ENCODE measurements at regions not wholly inside any gene's neighbourhood (a gene's known extent, or its start where the extent isn't known, plus 50 kb on each side); places are given as distances from the start of the nearest gene placed in this dataset.

- H3K4me3 Mint-ChIP-seq (ENCODE audit: unreplicated experiment) = no peak overlapping the region
- no peak overlapping the region for H3K27ac Mint-ChIP-seq (ENCODE audit: unreplicated experiment)
- no peak for DNase-seq
- no peak for TF ChIP-seq CTCF (IDR thresholded peaks at IDR 0.05; ENCODE audit: partially characterized antibody, unreplicated experiment)
- H3K9me3 Mint-ChIP-seq (ENCODE audit: unreplicated experiment) = peaks cover 3% of the 10 kb centered on the region
- H3K4me1 Mint-ChIP-seq (ENCODE audit: low read depth, unreplicated experiment) = no peaks in the 10 kb centered on the region
- peaks cover 25% of the 10 kb centered on the region for H3K36me3 Mint-ChIP-seq (ENCODE audit: unreplicated experiment)
- no peaks in the 10 kb centered on the region for H3K27me3 Mint-ChIP-seq (ENCODE audit: unreplicated experiment)
Measured at GRCh38 chr2:129262934-129263333, 716.5 kb upstream of the RAB6C start.

GRCh38 chr2:129263939-129264338, 715.5 kb upstream of the RAB6C start:
- no peak for DNase-seq
- Mint-ChIP-seq H3K9me3 (ENCODE audit: unreplicated experiment) (no peaks in the 10 kb centered on the region), H3K4me1 (ENCODE audit: low read depth, unreplicated experiment) (no peaks in the 10 kb centered on the region), H3K36me3 (ENCODE audit: unreplicated experiment) (peaks cover 24% of the 10 kb centered on the region), H3K27me3 (ENCODE audit: unreplicated experiment) (no peaks in the 10 kb centered on the region), H3K4me3 (ENCODE audit: unreplicated experiment) (no peak overlapping the region), H3K27ac (ENCODE audit: unreplicated experiment) (no peak overlapping the region)
- no peak for TF ChIP-seq CTCF (IDR thresholded peaks at IDR 0.05; ENCODE audit: partially characterized antibody, unreplicated experiment)

GRCh38 chr2:129267559-129267958, 711.9 kb upstream of the RAB6C start:
- DNase-seq = no peak
- Mint-ChIP-seq H3K27me3 (ENCODE audit: unreplicated experiment) (no peaks in the 10 kb centered on the region), H3K36me3 (ENCODE audit: unreplicated experiment) (peaks cover 29% of the 10 kb centered on the region), H3K4me3 (ENCODE audit: unreplicated experiment) (no peak overlapping the region), H3K9me3 (ENCODE audit: unreplicated experiment) (peaks cover 2% of the 10 kb centered on the region), H3K4me1 (ENCODE audit: low read depth, unreplicated experiment) (no peaks in the 10 kb centered on the region), H3K27ac (ENCODE audit: unreplicated experiment) (no peak overlapping the region)
- TF ChIP-seq CTCF (IDR thresholded peaks at IDR 0.05; ENCODE audit: partially characterized antibody, unreplicated experiment) = no peak

- no peak for DNase-seq
- Mint-ChIP-seq H3K27me3 (ENCODE audit: unreplicated experiment) (peaks cover 5% of the 10 kb centered on the region), H3K9me3 (ENCODE audit: unreplicated experiment) (peaks cover 6% of the 10 kb centered on the region), H3K4me3 (ENCODE audit: unreplicated experiment) (no peak overlapping the region), H3K27ac (ENCODE audit: unreplicated experiment) (no peak overlapping the region), H3K36me3 (ENCODE audit: unreplicated experiment) (peaks cover 14% of the 10 kb centered on the region), H3K4me1 (ENCODE audit: low read depth, unreplicated experiment) (peaks cover 27% of the 10 kb centered on the region)
- TF ChIP-seq CTCF (IDR thresholded peaks at IDR 0.05; ENCODE audit: partially characterized antibody, unreplicated experiment) = no peak
Measured at GRCh38 chr2:129273266-129274037, 706.0 kb upstream of the RAB6C start.

- peaks cover 6% of the 10 kb centered on the region for H3K9me3 Mint-ChIP-seq (ENCODE audit: unreplicated experiment)
- no peak overlapping the region for H3K4me3 Mint-ChIP-seq (ENCODE audit: unreplicated experiment)
- no peak for DNase-seq
- TF ChIP-seq CTCF (IDR thresholded peaks at IDR 0.05; ENCODE audit: partially characterized antibody, unreplicated experiment) = no peak
- peaks cover 12% of the 10 kb centered on the region for H3K36me3 Mint-ChIP-seq (ENCODE audit: unreplicated experiment)
- H3K4me1 Mint-ChIP-seq (ENCODE audit: low read depth, unreplicated experiment) = peaks cover 30% of the 10 kb centered on the region
- no peak overlapping the region for H3K27ac Mint-ChIP-seq (ENCODE audit: unreplicated experiment)
- peaks cover 5% of the 10 kb centered on the region for H3K27me3 Mint-ChIP-seq (ENCODE audit: unreplicated experiment)
Measured at GRCh38 chr2:129274038-129274415, 705.4 kb upstream of the RAB6C start.

All from glutamatergic neuron (in vitro differentiated cells).